HUES64 (cell line): ENCODE measurements at regions not wholly inside any gene's neighbourhood (a gene's known extent, or its start where the extent isn't known, plus 50 kb on each side); places are given as distances from the start of the nearest gene placed in this dataset.
"Not testable (repeated sequence)": the region's sequence is repeated elsewhere in the genome, so short reads cannot be mapped to it uniquely, and the experiment has no call there.

Experiments
- H3K27ac ChIP-seq: 2 replicates; pipeline ENCODE4 v1.7.0; 2013; ENCODE audit warnings: low read depth, low read length, inconsistent platforms
- H3K27me3 ChIP-seq: 2 replicates; pipeline ENCODE4 v1.6.1; 2013; ENCODE audit warnings: mild to moderate bottlenecking, low read length; ENCODE audit not compliant: insufficient read depth
- H3K36me3 ChIP-seq: 2 replicates; pipeline ENCODE4 v1.6.1; 2013; ENCODE audit warnings: mild to moderate bottlenecking, low read length; ENCODE audit not compliant: insufficient read depth
- H3K4me1 ChIP-seq: 2 replicates; pipeline ENCODE4 v1.6.1; 2013; ENCODE audit warnings: mild to moderate bottlenecking, low read length, moderate library complexity; ENCODE audit not compliant: insufficient read depth
- H3K4me3 ChIP-seq: 2 replicates; pipeline ENCODE4 v1.5.1; 2013; ENCODE audit warnings: mild to moderate bottlenecking, low read length, moderate library complexity
- H3K9ac ChIP-seq: 2 replicates; pipeline ENCODE4 v1.6.1; 2013; ENCODE audit warnings: mild to moderate bottlenecking, low read depth, low read length
- H3K9me3 ChIP-seq: 2 replicates; pipeline ENCODE4 v1.6.1; 2013; ENCODE audit warnings: low read depth, low read length; ENCODE audit not compliant: insufficient read depth
- WGBS: fragments of 150-250, 120-280 bp; methylation state at CpG from one replicate; pipeline ENCODE4 v1.1.7; 2013; ENCODE audit warnings: missing lambda C conversion rate; 5-methylcytosine and 5-hydroxymethylcytosine counted together

DNA sequence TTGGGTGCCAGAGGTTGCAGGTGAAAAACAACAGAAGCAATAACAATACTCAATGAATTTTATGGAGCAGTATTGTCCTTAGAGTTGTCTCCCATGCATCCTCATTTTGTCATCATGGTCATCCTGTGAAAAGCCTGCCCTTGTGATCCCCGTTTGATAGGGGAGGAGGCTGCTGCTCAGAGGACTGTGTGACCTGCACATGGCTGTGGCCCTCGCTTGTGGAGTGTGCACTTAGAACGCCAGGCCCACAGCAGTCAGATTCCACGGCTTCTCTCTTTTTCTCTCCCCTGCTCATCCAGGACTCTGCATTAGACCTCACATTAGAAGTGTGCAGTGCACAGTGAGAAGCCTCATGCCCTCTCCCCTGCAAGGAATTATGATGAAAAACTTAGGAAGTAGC lies 491.1 kb upstream of the KLF6 start:
- H3K27ac ChIP-seq: no peak overlapping the region

DNA sequence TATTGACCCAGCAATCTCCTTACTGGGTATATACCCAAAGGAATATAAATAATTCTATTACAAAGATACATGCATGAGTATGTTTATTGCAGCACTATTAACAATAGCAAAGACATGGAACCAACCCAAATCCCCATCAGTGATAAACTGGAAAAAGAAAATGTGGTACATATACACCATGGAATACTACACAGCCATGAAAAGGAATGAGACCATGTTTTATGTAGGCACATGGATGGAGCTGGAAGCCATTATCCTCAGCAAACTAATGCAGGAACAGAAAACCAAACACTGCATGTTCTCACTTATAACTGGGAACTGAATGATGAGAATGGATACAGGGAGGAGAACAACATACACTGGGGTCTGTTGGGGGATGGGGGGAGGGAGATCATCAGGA lies 489.7 kb upstream of the KLF6 start:
- H3K27me3 ChIP-seq, H3K27ac ChIP-seq, H3K36me3 ChIP-seq, H3K9ac ChIP-seq, H3K4me3 ChIP-seq, H3K4me1 ChIP-seq: not testable (repeated sequence)
- H3K9me3 ChIP-seq: peaks cover 27% of the 10 kb centered on the region

More for the DNA sequence above, 491.1 kb upstream of the KLF6 start:
- no peaks in the 10 kb centered on the region for H3K27me3 ChIP-seq
- peaks cover 5% of the 10 kb centered on the region; the same call in 1 of the 2 replicates for H3K4me1 ChIP-seq
- no peak overlapping the region for H3K9ac ChIP-seq
- 88% methylated on average over 4 of the region's 4 CpGs for WGBS
- no peaks in the 10 kb centered on the region for H3K36me3 ChIP-seq
- no peak overlapping the region for H3K4me3 ChIP-seq
- peaks cover 15% of the 10 kb centered on the region; the same call in 1 of the 2 replicates for H3K9me3 ChIP-seq

DNA sequence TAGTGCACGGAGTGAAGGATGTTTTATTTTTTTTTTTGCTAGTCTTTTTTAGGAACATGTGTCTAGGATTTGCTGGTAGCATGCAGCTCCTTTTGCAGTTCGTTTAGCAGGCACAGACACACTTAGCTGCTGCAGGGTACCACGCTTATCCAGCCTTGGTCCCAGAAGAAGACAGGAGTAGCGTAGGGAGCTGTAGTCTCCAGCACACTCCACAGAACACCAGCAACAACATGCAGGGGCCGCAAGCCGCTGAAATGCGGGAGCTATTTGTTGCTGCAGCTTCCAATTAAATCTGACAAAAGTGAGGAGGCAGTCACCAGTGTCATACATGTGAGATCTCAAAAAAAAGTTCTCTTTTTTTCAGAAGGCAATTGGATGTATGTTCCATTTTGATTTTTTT lies 486.2 kb upstream of the KLF6 start:
- 93% methylated on average over 7 of the region's 7 CpGs for WGBS
- Histone ChIP-seq H3K36me3 (no peaks in the 10 kb centered on the region), H3K27ac (no peak overlapping the region)

DNA sequence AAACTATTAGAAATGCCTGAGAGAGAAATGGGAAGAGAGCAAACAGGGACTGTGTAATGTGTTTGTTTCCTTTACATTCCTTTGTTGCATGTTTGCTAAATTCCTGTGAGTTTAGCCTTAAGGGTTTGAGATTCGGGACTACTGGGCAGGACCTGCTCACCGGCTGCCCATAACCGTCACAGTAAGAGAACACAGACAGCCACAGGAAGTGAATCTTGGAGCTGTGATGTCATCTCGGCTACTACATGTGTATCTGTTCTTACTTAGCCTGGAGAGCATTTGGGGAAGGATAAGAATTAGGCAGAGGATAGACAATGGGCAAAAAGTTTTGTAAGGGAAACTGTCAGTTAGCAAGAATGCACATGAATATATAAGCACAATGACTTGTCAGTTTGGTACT lies 485.1 kb upstream of the KLF6 start:
- no peak overlapping the region for H3K9ac ChIP-seq

More for the DNA sequence above, 486.2 kb upstream of the KLF6 start:
- H3K4me3 ChIP-seq: no peak overlapping the region
- no peak overlapping the region for H3K9ac ChIP-seq
- H3K27me3 ChIP-seq: no peaks in the 10 kb centered on the region
- H3K4me1 ChIP-seq: no peaks in the 10 kb centered on the region
- H3K9me3 ChIP-seq: peaks cover 27% of the 10 kb centered on the region

DNA sequence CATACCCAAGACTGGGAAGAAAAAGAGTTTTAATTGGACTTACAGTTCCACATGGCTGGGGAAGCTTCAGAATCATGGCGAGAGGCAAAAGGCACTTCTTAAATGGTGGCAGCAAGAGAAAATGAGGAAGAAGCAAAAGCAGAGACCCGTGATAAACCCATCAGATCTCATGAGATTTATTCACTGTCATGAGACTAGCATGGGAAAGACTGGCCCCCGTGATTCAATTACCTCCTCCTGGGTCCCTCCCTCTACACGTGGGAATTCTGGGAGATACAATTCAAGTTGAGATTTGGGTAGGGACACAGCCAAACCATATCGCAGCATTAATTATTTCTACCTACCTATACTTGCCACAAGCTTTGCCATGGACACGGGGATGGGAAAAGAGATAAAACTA lies 483.5 kb upstream of the KLF6 start:
- WGBS: 96% methylated on average over 5 of the region's 6 CpGs
- peaks cover 22% of the 10 kb centered on the region for H3K9me3 ChIP-seq

More for the DNA sequence above, 485.1 kb upstream of the KLF6 start:
- Histone ChIP-seq H3K27ac (no peak overlapping the region), H3K27me3 (no peaks in the 10 kb centered on the region), H3K4me3 (no peak overlapping the region), H3K36me3 (no peaks in the 10 kb centered on the region), H3K4me1 (no peaks in the 10 kb centered on the region), H3K9me3 (peaks cover 27% of the 10 kb centered on the region)
- WGBS: 95% methylated on average over 4 of the region's 4 CpGs

DNA sequence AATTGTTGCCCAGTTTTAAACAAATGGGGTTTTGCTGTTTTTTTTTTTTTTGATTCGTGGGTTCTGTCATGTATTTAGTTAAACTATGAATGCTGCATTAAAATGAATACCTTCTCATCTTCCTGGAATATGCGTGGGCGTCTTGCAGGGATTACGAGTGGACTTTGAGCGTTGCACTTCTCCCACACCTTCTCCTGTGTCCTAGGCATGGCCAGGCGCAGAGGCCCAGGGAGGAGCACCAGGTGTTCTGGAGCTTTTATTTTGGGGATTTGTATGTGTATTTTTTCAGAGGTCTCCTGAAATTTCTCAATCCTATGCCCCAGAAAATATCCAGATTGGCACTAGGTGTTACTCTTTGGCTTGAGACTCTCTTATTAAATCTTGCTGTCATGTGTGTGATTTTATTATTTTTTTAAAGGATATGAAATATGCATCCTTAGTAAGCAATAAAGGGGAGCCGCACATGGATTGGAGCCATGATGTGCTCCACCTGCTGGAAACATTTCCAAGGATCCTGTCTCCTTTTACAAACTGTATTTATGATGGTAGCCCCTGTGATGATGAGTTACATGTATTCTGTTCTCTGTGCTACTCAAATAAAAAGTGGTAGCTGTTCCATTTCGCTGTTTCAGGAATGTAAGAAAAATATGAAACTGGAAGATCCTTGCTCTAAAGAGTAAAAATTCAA lies 482.2 kb upstream of the KLF6 start:
- Histone ChIP-seq H3K4me3 (no peak overlapping the region), H3K27ac (no peak overlapping the region), H3K36me3 (no peaks in the 10 kb centered on the region), H3K9me3 (peaks cover 22% of the 10 kb centered on the region), H3K9ac (no peak overlapping the region), H3K27me3 (no peaks in the 10 kb centered on the region), H3K4me1 (no peaks in the 10 kb centered on the region)
- 91% methylated on average over 7 of the region's 8 CpGs for WGBS

More for the DNA sequence above, 483.5 kb upstream of the KLF6 start:
- not testable (repeated sequence) for H3K9ac ChIP-seq, H3K4me3 ChIP-seq, H3K4me1 ChIP-seq, H3K27ac ChIP-seq, H3K36me3 ChIP-seq, H3K27me3 ChIP-seq

DNA sequence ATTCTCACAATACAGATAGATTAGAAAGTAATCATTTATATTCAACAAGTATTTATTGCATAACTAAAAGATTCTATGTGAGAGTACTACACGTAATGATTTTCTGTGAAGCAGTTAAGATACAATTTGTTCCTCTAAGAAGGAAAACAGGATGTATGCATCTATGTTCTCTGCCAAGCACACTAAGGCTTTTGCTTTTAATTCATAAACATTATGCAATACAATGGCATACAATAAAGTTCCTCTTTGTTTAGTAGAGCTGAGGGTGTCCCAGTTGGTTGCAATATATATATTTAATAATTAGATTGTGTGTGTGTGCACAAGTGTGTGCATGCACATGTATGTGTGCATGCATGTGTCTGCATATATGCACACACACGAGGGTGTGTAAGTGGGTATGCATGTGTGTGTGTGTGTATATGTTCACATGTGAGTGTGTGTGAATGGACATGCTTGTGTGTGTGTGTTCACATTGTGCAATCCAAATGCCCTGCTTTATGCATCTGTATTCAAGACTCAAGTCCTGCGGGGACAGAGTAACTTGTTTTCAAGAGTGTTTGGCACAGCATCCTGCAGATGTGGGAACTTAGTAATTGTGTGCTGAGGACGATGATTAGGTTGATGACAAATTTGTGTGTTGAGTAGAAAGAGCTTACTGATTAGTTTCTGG lies 481.5 kb upstream of the KLF6 start:
- H3K9me3 ChIP-seq: peaks cover 17% of the 10 kb centered on the region
- H3K4me3 ChIP-seq: no peak overlapping the region
- WGBS: 94% methylated on average over 4 of the region's 4 CpGs
- H3K4me1 ChIP-seq: no peaks in the 10 kb centered on the region
- H3K27ac ChIP-seq: no peak overlapping the region
- H3K9ac ChIP-seq: no peak overlapping the region
- H3K27me3 ChIP-seq: no peaks in the 10 kb centered on the region
- no peaks in the 10 kb centered on the region for H3K36me3 ChIP-seq

DNA sequence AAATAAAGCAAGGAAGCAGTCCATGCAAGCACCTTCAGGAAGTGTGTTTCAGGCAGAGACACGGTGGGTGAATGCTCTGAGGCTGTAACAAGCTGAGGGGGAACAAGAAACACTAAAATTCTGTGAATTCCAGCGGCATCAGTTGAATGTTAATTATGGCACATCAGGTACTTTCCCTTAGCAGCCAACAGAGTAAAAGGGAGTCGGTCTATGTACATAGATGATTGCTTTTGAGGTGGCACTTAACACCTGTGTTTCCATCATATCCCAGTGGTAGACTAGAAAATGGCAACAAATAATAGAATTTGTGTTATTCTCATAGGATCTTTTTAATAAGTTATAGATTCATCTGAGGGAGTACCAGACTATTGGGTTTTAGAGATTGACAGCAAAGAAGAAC lies 481.0 kb upstream of the KLF6 start:
- H3K36me3 ChIP-seq: no peaks in the 10 kb centered on the region
- H3K4me3 ChIP-seq: no peak overlapping the region
- 94% methylated on average over 3 of the region's 3 CpGs for WGBS
- no peak overlapping the region for H3K9ac ChIP-seq
- no peaks in the 10 kb centered on the region for H3K27me3 ChIP-seq
- no peak overlapping the region for H3K27ac ChIP-seq
- H3K4me1 ChIP-seq: no peaks in the 10 kb centered on the region
- peaks cover 11% of the 10 kb centered on the region for H3K9me3 ChIP-seq

DNA sequence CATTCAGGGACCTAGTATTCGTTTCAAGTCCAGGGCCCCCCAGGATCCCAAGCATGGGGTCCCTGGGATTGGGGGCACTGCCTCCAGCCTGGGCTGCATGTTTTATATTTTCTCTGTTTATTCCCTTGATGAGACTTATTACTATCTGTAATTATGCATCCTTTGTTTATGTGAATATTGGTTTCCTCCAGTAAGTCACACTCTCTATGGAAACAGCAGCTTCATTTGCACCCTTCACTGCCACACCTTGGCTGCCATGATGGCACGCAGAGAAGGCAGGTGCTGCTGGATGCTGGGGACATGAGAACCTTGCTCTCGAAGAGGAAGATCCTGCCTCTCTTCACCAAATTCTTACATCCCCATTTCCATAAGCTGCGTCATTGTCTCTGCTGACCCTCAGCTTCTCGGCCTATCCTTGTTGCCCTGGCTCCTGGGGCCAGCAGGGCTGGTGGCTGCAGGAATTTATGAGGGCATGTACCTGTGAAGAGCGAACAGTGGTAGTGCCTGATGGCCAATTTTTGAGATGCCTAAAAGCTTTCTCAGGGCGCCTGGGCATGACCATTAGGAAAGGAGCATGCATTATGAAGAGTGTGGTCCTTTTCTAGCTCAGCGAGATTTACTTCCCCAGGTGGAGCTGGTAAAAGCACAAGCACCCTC lies 479.3 kb upstream of the KLF6 start:
- 84% methylated on average over 8 of the region's 8 CpGs for WGBS
- no peak overlapping the region for H3K9ac ChIP-seq
- no peaks in the 10 kb centered on the region for H3K27me3 ChIP-seq
- H3K4me1 ChIP-seq: no peaks in the 10 kb centered on the region
- H3K4me3 ChIP-seq: no peak overlapping the region
- H3K27ac ChIP-seq: no peak overlapping the region
- H3K36me3 ChIP-seq: no peaks in the 10 kb centered on the region
- no peaks in the 10 kb centered on the region for H3K9me3 ChIP-seq

DNA sequence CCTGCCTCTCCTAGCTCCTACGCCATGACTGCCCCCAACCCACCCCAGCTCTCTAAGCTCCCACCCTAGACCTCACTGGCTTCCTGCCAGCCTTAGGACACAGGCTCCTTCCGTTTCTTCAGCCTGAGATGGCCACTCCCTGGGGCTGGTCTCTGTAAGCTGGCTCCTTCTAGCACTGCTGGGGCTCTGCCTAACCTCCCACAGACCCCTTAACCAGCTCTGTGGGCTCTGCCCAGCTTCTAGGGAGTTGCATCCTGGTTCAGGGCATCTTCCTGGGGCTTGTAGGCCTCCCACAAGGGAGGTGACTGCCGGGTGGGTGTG lies 478.6 kb upstream of the KLF6 start:
- Histone ChIP-seq H3K36me3 (no peaks in the 10 kb centered on the region), H3K27me3 (no peaks in the 10 kb centered on the region), H3K27ac (no peak overlapping the region)

DNA sequence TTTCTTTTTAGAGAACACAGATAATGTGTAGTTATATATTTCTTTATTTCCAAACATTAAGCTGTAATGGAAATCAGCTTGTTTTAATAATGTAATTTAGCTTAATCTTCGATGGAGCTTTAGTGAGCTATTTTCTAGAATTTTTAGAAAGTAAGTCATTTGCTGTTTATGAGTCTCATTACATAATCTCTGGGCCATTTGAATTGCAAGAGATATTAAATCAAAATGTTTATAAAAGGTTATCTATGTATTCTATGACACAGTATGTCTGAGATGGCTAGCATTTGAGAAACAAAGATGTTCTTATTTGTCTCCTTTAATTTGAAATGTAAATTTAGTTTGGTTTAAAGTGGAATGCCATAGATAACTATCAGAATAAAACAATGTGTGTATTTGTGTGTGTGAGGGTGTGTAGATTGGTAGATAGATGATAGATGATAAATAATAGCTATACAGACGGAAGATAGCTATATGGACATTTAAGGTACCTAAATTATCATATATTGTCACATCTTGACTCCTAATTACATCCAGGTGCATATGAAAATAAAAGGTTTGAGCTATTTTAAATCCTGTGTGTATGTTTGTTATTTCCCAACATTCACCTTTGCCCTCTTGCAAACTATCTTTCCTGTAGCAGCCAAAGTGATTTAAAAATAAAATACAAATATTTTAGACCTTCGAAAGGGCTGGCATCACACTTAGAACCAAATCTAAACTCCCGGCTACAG lies 478.0 kb upstream of the KLF6 start:
- H3K9ac ChIP-seq: no peak overlapping the region
- WGBS: 91% methylated on average over 3 of the region's 4 CpGs
- no peaks in the 10 kb centered on the region for H3K36me3 ChIP-seq
- no peak overlapping the region for H3K4me3 ChIP-seq
- no peaks in the 10 kb centered on the region for H3K27me3 ChIP-seq
- no peak overlapping the region for H3K27ac ChIP-seq
- no peaks in the 10 kb centered on the region for H3K4me1 ChIP-seq
- no peaks in the 10 kb centered on the region for H3K9me3 ChIP-seq

More for the DNA sequence above, 478.6 kb upstream of the KLF6 start:
- Histone ChIP-seq H3K4me1 (no peaks in the 10 kb centered on the region), H3K9me3 (no peaks in the 10 kb centered on the region), H3K9ac (no peak overlapping the region), H3K4me3 (no peak overlapping the region)
- 89% methylated on average over 3 of the region's 3 CpGs for WGBS
